ENCODE measurements at regions not wholly inside any gene's neighbourhood (a gene's known extent, or its start where the extent isn't known, plus 50 kb on each side); places are given as distances from the start of the nearest gene placed in this dataset.

- H3K36me3 Mint-ChIP-seq, result no peaks in the 10 kb centered on the region
- H3K4me1 Mint-ChIP-seq (ENCODE audit: unreplicated experiment), result no peaks in the 10 kb centered on the region
- H3K9me3 Mint-ChIP-seq, result peaks cover 5% of the 10 kb centered on the region
- DNase-seq (ENCODE audit: extremely low spot score, unreplicated experiment), result no peak
- H3K27me3 Mint-ChIP-seq, result no peaks in the 10 kb centered on the region
- H3K4me3 Mint-ChIP-seq, result no peak overlapping the region
- TF ChIP-seq CTCF (conservative IDR thresholded peaks at IDR 0.05), result no peak
- no peak overlapping the region for H3K27ac Mint-ChIP-seq
Measured at GRCh38 chr4:10753856-10754402, 69.4 kb upstream of the CLNK start.

GRCh38 chr4:10753336-10753735 lies 68.8 kb upstream of the CLNK start:
- no peak overlapping the region for H3K4me3 Mint-ChIP-seq
- H3K27ac Mint-ChIP-seq, result no peak overlapping the region
- no peak for TF ChIP-seq CTCF (conservative IDR thresholded peaks at IDR 0.05)
- H3K9me3 Mint-ChIP-seq, result peaks cover 5% of the 10 kb centered on the region
- H3K4me1 Mint-ChIP-seq (ENCODE audit: unreplicated experiment), result no peaks in the 10 kb centered on the region
- DNase-seq (ENCODE audit: extremely low spot score, unreplicated experiment), result no peak
- no peaks in the 10 kb centered on the region for H3K27me3 Mint-ChIP-seq
- no peaks in the 10 kb centered on the region for H3K36me3 Mint-ChIP-seq

- Mint-ChIP-seq H3K4me3 (no peak overlapping the region), H3K27me3 (no peaks in the 10 kb centered on the region), H3K27ac (no peak overlapping the region), H3K4me1 (ENCODE audit: unreplicated experiment) (no peaks in the 10 kb centered on the region), H3K36me3 (no peaks in the 10 kb centered on the region), H3K9me3 (peaks cover 5% of the 10 kb centered on the region)
- no peak for DNase-seq (ENCODE audit: extremely low spot score, unreplicated experiment)
- no peak for TF ChIP-seq CTCF (conservative IDR thresholded peaks at IDR 0.05)
Measured at GRCh38 chr4:10750714-10751113, 66.1 kb upstream of the CLNK start.

GRCh38 chr4:10747186-10747585 lies 62.6 kb upstream of the CLNK start:
- no peak overlapping the region for H3K4me3 Mint-ChIP-seq
- H3K27me3 Mint-ChIP-seq, result no peaks in the 10 kb centered on the region
- H3K9me3 Mint-ChIP-seq, result no peaks in the 10 kb centered on the region
- DNase-seq (ENCODE audit: extremely low spot score, unreplicated experiment), result no peak
- no peak for TF ChIP-seq CTCF (conservative IDR thresholded peaks at IDR 0.05)
- H3K27ac Mint-ChIP-seq, result no peak overlapping the region
- no peaks in the 10 kb centered on the region for H3K36me3 Mint-ChIP-seq
- H3K4me1 Mint-ChIP-seq (ENCODE audit: unreplicated experiment), result no peaks in the 10 kb centered on the region

GRCh38 chr4:10746371-10747171 lies 62.0 kb upstream of the CLNK start:
- Mint-ChIP-seq H3K9me3 (no peaks in the 10 kb centered on the region), H3K4me3 (no peak overlapping the region), H3K36me3 (no peaks in the 10 kb centered on the region)

More at GRCh38 chr4:10746371-10747171, 62.0 kb upstream of the CLNK start:
- Mint-ChIP-seq H3K4me1 (ENCODE audit: unreplicated experiment) (no peaks in the 10 kb centered on the region), H3K27ac (no peak overlapping the region), H3K27me3 (no peaks in the 10 kb centered on the region)
- TF ChIP-seq CTCF (conservative IDR thresholded peaks at IDR 0.05), result no peak
- DNase-seq (ENCODE audit: extremely low spot score, unreplicated experiment), result no peak

Data from type B pancreatic cell (in vitro differentiated cells).